Upper lobe of right lung (tissue), 1 donor: ENCODE measurements at regions not wholly inside any gene's neighbourhood (a gene's known extent, or its start where the extent isn't known, plus 50 kb on each side); places are given as distances from the start of the nearest gene placed in this dataset.
"Not testable (repeated sequence)": the region's sequence is repeated elsewhere in the genome, so short reads cannot be mapped to it uniquely, and the experiment has no call there.

ENCODE experiments used
- ATAC-seq: fragments of 200-7000 bp; cut with Tn5 transposase; one replicate; pipeline ENCODE4 v1.9.1; 2020; ENCODE audit warnings: mild to moderate bottlenecking, moderate library complexity
- DNase-seq: peaks from one replicate; pipeline ENCODE4 v3.0.0-alpha.2; 2020
- H3K27ac ChIP-seq: fragments of 200-600 bp; one replicate; pipeline ENCODE4 v1.8.0; 2022
- H3K27me3 ChIP-seq: fragments of 200-600 bp; one replicate; pipeline ENCODE4 v1.8.0; 2022; ENCODE audit warnings: mild to moderate bottlenecking
- H3K36me3 ChIP-seq: fragments of 200-600 bp; one replicate; pipeline ENCODE4 v1.8.0; 2022
- H3K4me1 ChIP-seq: fragments of 200-600 bp; one replicate; pipeline ENCODE4 v1.8.0; 2022
- H3K4me3 ChIP-seq: fragments of 200-600 bp; one replicate; pipeline ENCODE4 v1.8.0; 2022; ENCODE audit warnings: mild to moderate bottlenecking
- H3K9me3 ChIP-seq: fragments of 200-600 bp; one replicate; pipeline ENCODE4 v1.8.0; 2022
- intact Hi-C: fragments of 100-400 bp; cut with DNase I; formaldehyde crosslinking; loops from one replicate; pipeline ENCODE4 v1.11.0; 2022
- TF ChIP-seq, protein P1 (sequence below): fragments of 200-600 bp; IDR thresholded peaks from one replicate; pipeline ENCODE4 v1.8.0; 2022; ENCODE audit warnings: antibody characterized with exemption
- donor health status: DM: no; HTN: yes; CAD: no; lungs with severe emphysema.

DNA sequence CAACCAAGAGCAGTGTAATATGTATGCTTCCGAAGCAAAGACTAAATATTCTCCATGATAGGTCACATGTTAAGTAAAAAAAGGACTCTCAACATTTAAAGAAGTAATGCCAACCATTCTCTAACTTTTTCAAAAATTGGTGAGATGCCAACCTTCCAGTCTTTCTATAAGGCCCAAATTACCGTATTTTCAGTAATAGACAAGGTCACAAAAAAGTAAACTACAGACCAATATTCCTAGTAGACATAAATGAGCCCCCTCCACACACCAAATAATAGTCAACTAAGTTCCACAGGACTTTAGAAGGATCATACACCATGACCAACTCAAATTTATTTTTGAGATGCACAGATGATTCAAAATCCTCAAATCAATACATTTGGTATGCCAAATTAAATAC lies 867.4 kb downstream of the TMEM121 start:
- intact Hi-C loops: no loop called here
- no peak overlapping the region for H3K4me3 ChIP-seq
- H3K9me3 ChIP-seq: no peaks in the 10 kb centered on the region
- no peaks in the 10 kb centered on the region for H3K4me1 ChIP-seq
- no peaks in the 10 kb centered on the region for H3K36me3 ChIP-seq
- no peak for ATAC-seq
- DNase-seq: no peak
- no peak overlapping the region for H3K27ac ChIP-seq
- TF ChIP-seq, protein P1, sequence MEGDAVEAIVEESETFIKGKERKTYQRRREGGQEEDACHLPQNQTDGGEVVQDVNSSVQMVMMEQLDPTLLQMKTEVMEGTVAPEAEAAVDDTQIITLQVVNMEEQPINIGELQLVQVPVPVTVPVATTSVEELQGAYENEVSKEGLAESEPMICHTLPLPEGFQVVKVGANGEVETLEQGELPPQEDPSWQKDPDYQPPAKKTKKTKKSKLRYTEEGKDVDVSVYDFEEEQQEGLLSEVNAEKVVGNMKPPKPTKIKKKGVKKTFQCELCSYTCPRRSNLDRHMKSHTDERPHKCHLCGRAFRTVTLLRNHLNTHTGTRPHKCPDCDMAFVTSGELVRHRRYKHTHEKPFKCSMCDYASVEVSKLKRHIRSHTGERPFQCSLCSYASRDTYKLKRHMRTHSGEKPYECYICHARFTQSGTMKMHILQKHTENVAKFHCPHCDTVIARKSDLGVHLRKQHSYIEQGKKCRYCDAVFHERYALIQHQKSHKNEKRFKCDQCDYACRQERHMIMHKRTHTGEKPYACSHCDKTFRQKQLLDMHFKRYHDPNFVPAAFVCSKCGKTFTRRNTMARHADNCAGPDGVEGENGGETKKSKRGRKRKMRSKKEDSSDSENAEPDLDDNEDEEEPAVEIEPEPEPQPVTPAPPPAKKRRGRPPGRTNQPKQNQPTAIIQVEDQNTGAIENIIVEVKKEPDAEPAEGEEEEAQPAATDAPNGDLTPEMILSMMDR: no peak
- H3K27me3 ChIP-seq: no peaks in the 10 kb centered on the region

DNA sequence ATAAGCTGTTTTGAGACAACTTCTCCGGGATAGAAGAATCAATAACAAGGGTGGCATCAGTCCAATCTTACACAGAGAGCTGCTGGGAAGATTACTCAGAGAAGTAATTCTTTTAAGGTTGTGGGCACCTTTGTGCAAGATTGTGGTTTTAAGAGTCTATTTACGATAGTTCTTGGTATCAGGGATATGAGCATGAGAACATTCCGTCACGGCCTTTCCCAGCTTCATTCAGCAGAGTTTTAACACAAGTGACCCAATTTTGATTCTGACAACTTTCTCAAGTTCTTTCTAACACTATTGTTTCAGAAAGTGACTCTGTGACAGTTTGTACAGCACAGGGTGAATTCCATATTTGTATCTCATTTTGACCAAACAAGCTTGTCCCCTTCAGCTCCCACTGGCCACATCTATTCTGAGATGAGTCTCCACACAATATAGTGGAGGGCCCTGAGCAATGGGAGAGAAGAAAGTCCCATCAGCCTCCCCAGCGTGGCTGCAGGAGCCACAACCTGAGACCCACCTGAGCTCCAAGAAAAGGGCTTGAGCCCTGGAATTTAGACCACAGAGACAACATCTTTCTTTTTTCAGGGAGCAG lies 869.2 kb downstream of the TMEM121 start:
- Histone ChIP-seq H3K36me3 (no peaks in the 10 kb centered on the region), H3K4me1 (no peaks in the 10 kb centered on the region), H3K4me3 (no peak overlapping the region), H3K27ac (no peak overlapping the region), H3K9me3 (no peaks in the 10 kb centered on the region), H3K27me3 (no peaks in the 10 kb centered on the region)
- no peak for ATAC-seq
- intact Hi-C loops: no loop called here
- TF ChIP-seq, protein P1: no peak
- DNase-seq: no peak

DNA sequence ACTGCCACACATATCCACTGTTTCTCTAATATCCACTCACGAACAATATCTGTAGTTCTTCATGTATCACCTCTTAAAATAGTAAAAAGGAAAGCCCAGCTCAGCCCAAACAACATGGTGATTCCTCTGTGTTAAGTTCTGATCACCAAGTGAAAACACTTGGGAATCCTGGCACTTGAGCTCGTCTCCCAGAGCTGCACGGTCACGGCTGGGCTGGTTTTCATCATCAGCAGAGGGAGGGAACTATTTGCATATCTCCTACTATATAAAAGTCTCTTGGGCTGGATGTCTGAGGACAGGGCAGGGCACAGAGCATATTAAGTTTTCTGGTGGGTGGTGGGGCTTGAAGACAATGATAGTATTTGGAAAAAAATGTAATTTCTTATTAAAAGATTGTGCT lies 870.6 kb downstream of the TMEM121 start:
- Histone ChIP-seq H3K27me3 (no peaks in the 10 kb centered on the region), H3K27ac (no peak overlapping the region), H3K9me3 (no peaks in the 10 kb centered on the region), H3K4me3 (no peak overlapping the region), H3K4me1 (no peaks in the 10 kb centered on the region), H3K36me3 (no peaks in the 10 kb centered on the region)
- TF ChIP-seq, protein P1: no peak
- intact Hi-C loops: no loop called here
- DNase-seq (no peak), ATAC-seq (no peak)

DNA sequence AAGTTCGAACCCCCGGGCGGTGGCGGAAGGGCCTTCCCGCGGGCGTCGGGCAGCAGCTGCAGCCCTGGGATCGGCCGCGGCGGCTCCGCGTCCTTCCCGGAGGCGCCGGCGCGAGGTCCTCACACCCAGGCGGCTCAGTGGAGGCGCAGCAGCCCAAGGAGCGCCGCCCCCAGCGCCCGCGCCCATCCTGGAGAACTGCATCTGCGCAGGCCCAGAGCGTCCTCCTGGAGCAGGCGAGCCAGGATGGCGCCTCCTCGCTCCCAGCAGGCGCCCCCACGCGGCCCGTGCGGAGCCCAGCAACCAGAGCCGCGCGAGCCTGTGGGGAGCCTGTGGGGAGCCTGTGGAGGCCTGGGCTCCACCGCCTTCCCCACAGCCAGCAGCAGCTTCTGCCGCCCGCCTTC lies 872.5 kb downstream of the TMEM121 start:
- H3K4me3 ChIP-seq, H3K27me3 ChIP-seq, H3K27ac ChIP-seq, H3K4me1 ChIP-seq, H3K9me3 ChIP-seq, H3K36me3 ChIP-seq, DNase-seq, intact Hi-C loops: not testable (repeated sequence)
- peak; percentile 24 for ATAC-seq

DNA sequence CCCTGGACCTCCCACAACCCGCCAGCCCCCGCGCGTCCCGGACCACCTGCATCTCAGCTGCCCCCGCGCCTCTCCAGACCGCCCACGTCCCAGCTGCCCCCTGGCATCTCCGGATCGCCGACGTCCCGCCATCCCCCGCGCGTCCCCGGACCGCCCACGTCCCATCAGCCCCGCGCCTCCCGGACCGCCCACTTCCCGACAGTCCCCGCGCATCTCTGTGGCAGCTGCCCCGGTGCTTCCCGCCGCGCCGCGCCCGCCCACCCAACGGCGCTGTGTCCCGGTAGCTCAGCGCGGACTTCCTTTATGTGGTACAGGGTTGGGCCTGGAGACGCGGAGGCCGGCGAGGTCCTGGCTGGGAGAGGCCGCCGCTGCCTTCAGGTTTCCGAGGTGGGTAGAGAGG lies 874.9 kb downstream of the TMEM121 start:
- H3K9me3 ChIP-seq, H3K4me1 ChIP-seq, H3K27me3 ChIP-seq, H3K36me3 ChIP-seq, intact Hi-C loops, DNase-seq, H3K27ac ChIP-seq, H3K4me3 ChIP-seq: not testable (repeated sequence)
- ATAC-seq: peak; percentile 32

DNA sequence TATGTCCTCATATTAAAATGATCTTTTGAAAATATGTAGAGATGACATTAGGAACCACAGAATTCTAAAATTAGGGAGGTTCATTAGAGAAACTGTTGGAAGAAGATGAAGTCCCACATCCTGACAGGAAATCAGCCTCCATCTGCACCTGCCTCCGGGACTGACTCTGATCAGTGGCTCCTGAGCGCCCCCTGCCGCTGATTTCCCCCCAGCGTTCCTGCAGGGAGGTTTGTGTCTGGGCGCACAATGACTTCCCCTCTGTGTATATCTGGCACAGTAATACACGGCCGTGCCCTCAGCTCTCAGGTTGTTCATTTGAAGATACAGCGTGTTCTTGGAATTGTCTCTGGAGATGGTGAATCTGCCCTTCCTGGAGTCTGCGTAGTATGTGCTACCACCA lies 883.8 kb downstream of the TMEM121 start:
- H3K4me1 ChIP-seq, ATAC-seq, DNase-seq, intact Hi-C loops, H3K4me3 ChIP-seq, H3K27me3 ChIP-seq, H3K27ac ChIP-seq, H3K9me3 ChIP-seq, H3K36me3 ChIP-seq: not testable (repeated sequence)
- TF ChIP-seq, protein P1: peak; percentile 37

DNA sequence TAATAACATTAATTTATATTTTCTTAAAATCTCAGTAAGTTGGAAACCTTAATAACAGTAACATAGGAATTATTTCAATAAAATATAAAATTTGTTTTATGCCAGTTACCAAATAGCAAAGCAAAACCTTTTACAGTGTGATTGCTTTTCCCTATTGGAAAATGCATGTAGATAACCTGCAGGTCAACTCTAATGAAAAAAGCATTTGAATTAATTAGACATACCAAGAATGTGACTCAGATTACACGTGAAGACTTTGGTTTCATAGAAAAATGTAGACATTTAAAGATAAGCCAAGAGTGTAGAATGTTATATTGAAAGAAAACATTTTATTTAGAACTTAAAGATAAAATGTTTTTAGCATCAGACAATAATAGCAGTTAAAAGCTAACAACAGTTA lies 888.1 kb downstream of the TMEM121 start:
- ATAC-seq (no peak), DNase-seq (no peak)
- Histone ChIP-seq H3K9me3 (no peaks in the 10 kb centered on the region), H3K4me3 (no peak overlapping the region), H3K27ac (no peak overlapping the region), H3K36me3 (no peaks in the 10 kb centered on the region), H3K27me3 (no peaks in the 10 kb centered on the region), H3K4me1 (no peaks in the 10 kb centered on the region)
- TF ChIP-seq, protein P1: no peak
- intact Hi-C loops: no loop called here
